ENCODE measurements at regions not wholly inside any gene's neighbourhood (a gene's known extent, or its start where the extent isn't known, plus 50 kb on each side); places are given as distances from the start of the nearest gene placed in this dataset.
A peak's percentile ranks its signal among the peaks of the same experiment; 100 is the strongest.

DNA sequence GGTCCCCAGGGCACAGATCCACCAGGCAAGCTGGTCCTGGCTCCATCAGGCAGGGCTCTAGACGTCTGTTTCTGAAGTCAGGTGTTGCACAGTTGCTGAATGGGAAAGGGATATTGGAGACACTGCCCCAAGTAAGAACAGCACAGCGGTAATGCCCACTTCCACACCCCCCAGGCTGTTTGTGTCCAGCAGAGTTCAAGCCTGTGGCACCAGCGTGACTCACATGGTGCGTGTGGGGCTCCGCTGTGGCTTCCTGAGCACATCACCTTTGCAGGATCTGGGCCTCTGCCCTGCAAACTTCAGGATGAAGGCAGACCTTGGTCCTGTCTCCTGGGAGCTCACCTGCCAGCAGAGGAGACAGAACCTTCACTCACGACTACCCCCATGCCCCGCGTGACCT is 203.3 kb downstream of the TFCP2L1 start:
- intact Hi-C loops (cut with DNase I), result no loop called here
- no peak for DNase-seq

DNA sequence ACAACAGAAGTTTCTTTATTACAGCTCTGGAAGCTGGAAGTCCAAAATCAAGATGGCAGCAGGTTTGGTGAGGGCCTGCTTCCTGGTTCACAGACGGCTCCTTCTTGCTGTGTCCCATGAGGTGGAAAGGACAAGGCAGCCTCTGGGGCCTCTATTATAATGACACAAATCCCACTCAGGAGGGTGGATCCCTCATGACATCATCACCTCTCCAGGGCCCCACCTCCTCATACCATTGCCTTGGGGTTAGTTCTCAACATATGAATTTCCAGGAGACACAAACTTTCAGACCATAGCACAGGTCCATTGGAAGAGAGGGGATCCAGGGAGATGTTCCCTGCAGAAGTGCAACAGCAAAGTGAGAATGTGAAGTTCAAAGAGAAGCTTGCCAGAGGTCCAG is 202.8 kb downstream of the TFCP2L1 start:
- no peak for ATAC-seq
- no peak for DNase-seq
- intact Hi-C loops (cut with DNase I), result no loop called here

More for the DNA sequence above, 203.3 kb downstream of the TFCP2L1 start:
- no peak for ATAC-seq

DNA sequence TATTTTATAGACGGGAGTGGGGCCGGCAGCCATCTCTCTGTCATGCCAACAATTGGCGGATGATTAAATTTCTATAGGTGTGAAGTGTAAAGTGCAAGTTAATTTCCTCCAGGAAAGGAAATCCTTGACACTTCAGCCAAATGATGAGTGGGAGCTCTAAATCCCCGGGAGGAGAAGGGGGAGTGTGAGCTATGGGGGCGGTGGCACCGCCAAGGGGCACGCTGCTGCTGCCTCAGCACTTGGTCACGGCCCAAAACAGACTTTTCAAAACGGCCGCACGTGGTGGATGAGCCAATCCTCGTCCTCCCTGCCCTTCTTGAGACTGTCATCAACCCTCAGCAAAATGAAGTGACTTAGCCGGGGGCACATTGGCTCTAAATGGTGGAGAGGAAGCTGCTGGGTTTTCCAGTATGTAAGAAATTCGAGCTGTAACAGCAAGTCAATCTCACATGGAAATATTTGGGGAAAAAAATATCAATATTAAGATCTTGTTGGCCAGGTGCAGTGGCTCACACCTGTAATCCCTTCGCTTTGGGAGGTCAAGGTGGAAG is 200.8 kb downstream of the TFCP2L1 start:
- no peak for DNase-seq
- intact Hi-C loops (cut with DNase I), result no loop called here
- no peak for ATAC-seq

DNA sequence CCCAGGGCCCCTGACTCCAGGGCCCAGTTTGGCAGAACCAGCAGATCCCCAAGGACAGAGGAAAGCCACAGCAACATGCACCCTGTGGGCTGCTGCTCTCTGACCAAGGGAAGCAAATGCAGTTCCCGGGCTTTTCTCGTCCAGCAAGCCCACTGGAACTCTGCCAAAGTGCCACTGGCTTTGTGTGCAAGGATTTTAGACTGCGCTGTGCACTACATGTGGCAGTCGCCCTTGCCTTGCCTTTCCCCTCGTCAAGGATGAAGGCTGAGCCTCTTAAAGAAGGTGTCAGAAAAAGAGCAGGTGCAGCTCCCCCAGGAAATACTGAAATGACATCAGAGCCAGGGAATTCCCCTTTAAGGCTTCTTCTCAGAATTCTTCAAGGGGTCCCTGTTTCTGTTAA is 199.2 kb downstream of the TFCP2L1 start:
- intact Hi-C loops (cut with DNase I), result no loop called here
- DNase-seq, result no peak
- no peak for ATAC-seq

DNA sequence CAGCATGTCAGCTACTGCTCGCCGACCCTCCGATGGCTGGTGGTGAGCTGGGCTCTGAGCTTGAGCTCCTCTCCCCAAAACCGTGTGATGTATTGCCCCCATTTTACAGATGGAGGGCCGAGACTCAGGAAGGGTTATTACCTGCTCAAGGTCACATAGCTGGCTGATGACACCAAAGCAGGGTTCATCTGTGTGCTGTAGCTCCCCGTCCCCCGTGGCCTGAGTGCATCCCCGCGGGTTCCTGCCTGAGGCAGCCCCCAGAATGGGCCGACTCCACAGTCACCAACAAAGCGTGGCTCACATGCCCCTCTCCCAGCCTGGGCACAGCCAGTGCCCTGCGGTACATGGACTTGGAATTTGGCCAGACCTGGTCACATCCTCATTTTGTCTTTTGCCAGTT is 198.6 kb downstream of the TFCP2L1 start:
- ATAC-seq, result no peak
- intact Hi-C loops (cut with DNase I), result no loop called here
- DNase-seq, result no peak

DNA sequence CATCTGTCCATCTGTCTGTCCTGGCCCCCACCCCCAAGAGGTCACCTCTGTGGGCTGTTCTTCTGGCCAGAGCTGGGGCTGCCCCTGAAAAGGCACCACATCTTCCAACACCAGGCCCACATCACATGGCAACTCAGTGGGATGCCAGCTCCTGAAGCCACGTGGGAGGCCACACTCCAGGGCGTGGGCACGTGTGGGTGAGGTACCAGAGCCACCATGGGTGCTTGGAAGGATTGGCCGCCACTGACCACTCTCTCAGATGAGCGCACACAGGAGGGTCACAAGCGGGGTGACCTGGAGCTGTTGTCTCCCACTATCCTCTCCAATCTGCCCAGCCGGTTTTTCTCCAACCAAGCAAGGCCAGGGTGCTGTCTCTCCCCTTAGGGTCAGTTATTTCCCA is 197.9 kb downstream of the TFCP2L1 start:
- ATAC-seq (no peak), DNase-seq (no peak)
- intact Hi-C loops (cut with DNase I), result no loop called here

DNA sequence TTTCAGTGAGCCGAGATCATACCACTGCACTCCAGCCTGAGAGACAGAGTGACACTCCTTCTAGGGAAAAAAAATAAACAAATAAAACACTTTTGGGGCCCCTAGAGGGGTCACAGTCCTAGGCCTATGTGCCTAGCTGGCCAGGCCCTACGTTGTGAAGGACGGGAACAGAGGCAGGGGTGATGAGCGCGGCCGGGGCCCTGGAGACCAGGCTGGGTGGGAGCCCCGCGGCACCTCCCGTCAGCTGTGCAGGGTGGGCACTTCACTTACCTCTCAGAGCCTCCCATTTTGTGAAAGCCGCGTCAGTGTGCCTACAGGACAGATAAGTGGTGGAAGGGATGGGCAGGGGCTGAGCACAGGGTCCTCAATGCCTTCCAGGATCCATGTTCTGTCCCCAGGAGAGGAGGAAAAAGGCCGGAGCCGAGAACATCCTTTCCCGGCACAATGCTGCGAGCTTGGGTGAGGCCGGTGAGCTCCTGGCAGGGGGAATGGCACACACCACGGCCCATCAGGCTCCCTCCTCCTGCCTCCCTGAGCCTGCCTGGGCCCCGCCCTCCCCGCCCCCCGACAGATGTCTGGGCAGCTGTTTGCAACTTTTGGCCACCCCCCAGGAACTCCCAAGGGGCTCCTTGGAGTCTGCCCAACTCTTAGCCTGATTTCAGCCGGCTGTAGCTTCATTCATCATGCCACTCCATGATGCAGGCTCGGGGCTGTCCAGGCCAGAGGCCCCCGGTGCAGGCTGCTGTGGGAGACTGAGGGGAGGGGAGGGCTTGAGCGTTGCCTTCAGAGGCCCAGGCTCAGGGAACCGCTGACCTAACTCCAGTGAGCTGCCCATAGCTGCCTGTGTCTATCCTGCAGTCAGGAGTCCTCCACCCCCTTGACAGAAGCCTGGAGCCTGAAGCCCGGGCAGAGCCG is 196.5 kb downstream of the TFCP2L1 start:
- intact Hi-C loops (cut with DNase I), result no loop called here
- DNase-seq (peak; percentile 35), ATAC-seq (peak; percentile 74 to 76)

DNA sequence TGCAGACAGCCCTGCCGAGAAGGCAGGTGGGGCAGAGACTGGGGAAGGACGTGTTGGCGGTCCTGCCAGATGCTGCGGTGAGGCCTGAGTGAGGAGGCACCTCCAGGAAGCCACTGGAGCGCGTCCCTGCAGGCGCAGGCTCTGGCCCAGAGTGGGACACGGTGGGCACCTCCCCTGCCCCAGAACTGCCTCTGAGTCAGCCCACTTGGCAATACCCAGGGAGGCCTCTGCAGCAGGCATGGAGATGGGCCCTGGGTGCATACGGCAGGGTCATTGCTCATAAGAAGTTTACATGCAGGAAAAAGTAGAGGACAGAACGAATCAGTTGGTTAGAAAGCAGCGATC is 195.9 kb downstream of the TFCP2L1 start:
- intact Hi-C loops (cut with DNase I), result no loop called here
- no peak for DNase-seq
- peak in 1 of 2 donors; percentile 10 for ATAC-seq

DNA sequence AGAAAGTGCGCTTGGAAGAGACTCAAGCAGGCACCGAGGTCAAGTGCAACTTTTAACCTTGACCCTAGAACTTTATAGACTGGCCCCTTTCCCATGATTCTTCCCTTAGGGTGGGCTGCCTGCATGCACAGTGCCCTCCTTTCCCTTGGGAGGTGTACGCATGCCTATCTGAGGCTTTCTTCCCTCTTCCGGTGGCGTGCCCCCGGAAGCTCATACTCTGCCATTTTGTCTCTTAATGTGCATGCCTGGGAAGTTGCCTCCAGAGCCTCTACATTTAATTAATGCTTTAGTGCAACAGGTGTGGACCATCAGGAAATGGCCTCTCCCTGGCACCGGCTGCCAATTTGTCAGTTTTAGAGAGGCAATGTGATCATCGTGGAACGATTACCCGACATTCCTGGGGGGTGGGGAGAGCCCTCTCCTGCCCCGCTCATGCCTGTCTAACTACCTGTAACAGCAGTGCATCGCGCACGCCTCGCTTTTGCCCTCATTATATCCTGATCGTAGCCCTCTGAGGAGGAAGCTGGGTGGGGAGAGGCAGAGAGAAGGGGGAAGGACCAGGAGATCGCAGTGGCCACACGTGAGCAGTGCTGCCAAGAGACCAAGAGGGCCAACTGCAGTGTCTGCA is 194.8 kb downstream of the TFCP2L1 start:
- ATAC-seq (no peak), DNase-seq (no peak)
- intact Hi-C loops (cut with DNase I), result loop anchor here (10.0 kb wide), 2 partner anchors 205 to 265 kb away; no protein-coding TSS in a partner anchor

DNA sequence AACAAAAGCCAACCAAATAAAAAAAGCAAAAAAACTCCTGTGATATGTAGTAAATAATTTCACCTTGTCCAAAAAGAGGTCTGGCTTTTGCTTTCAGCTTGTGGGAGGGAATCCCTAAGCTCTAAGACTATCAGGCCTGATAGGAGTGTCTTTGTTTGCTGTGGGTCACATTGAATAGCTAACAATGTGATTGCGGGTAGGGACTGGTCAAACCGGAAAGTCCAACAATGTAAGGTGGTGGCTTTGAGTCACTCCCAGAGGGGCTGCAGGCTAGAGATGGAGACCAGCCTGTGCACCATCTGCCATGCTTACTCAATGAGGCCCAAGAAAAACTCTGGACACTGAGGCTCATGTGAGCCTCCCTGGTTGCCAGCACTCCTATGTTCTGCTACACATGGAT is 192.9 kb downstream of the TFCP2L1 start:
- ATAC-seq (no peak), DNase-seq (no peak)
- intact Hi-C loops (cut with DNase I), result loop anchor here (10.0 kb wide), 2 partner anchors 203 to 263 kb away; no protein-coding TSS in a partner anchor

DNA sequence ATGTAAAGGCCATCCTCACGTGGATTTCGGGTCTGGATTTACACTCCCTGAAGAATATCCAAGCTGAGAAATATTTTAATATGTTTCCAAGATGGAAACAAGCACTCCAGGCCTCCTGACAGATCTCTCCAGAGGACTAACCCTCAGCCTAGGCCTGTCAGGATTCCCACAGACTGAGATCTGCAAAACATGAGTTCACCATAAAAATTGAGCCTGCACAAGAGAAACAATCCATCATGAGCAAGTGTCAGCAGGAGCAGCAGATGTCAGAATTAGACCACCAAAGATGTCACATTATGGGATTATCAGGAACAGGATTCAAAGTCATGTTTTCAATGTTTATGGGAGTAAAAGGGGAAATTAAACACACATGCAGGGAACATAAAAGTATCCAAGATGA is 191.3 kb downstream of the TFCP2L1 start:
- DNase-seq, result no peak
- intact Hi-C loops (cut with DNase I), result loop anchor here (2.0 to 10.0 kb wide), 3 partner anchors 201 to 263 kb away; no protein-coding TSS in a partner anchor

DNA sequence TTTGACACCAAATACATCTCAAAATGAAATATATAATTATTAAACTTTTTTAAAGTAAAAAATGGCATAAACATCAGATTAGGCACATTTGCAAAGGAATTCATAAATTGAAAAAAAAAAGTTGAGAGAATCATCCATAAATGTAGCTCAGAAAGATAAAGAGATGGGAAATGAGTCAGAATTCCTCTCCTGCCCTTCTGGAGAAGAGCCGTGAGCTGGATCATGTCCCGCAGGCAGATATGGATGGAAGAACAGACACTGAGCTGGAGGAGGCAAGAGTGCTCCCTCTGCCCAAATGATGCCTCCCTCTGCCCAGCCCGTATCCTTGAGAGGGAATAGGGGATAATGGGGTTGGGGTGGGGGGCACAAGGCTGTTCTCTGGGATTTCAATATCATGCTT is 190.9 kb downstream of the TFCP2L1 start:
- peak in 1 of 2 donors; percentile 75 for ATAC-seq
- no peak for DNase-seq
- intact Hi-C loops (cut with DNase I), result loop anchor here (2.0 to 10.0 kb wide), 3 partner anchors 201 to 263 kb away; no protein-coding TSS in a partner anchor

More for the DNA sequence above, 191.3 kb downstream of the TFCP2L1 start:
- no peak for ATAC-seq

DNA sequence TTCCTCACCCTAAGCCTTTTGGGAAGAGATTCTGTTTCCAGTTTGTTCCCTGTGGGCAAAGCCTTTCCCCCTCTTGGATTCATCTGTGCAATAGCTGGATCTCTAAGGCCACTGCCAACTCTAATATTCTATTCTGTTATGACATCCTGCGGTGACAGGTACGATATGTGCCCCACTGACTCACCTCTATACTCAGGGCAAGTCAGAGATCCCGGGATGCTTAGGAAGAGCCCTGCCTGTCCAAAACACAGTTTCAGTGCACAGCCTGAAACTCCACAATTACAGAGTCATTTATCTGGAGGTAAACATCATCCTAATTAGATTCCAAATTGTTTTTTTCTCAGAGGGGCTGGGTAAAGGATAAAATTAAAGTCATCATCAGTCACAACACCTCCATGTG is 190.2 kb downstream of the TFCP2L1 start:
- intact Hi-C loops (cut with DNase I), result loop anchor here (2.0 to 10.0 kb wide), 3 partner anchors 200 to 262 kb away; no protein-coding TSS in a partner anchor
- DNase-seq (no peak), ATAC-seq (no peak)

DNA sequence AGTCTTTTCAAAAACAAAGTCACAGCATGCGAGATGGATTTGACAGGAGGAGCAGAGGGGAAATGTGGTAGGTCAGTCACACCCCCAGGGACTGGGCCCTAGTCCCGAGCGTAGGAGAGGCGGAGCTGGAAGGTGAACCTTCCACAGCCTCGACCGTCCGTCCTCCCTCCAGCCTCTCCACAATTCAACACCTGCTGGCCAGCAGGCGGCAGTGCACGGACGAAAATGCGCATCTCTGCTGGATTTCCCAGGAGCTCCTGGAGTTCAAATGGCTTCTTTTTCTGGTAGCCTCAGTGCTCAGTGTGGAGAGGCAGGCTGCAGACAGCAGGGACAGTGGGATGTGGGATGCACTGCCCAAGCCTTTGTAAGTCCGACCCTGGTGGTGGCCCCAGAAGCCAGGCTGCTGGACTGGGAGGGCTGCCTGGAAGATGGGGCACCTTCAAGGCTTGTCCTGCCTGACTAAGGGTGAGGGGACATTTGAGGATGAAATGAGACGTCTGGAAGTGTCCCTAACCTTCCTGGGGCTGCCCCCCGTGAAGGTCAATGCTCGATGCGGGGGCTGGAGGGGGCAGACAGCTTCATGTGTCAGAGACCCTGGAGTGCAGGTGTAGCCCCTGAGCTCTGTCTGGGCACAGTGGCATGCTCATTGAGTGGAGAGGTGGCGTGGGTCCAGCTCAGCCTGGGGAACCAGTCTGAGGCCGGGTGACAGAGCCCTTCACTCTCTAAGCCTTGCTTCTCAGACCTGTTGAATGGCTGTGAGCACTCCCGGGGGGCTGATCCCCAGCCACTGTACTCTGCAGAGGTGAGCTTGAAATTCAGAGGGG is 189.5 kb downstream of the TFCP2L1 start:
- intact Hi-C loops (cut with DNase I), result loop anchor here (2.0 to 10.0 kb wide), 3 partner anchors 199 to 261 kb away; no protein-coding TSS in a partner anchor
- ATAC-seq, result peak; percentile 31 to 67

DNA sequence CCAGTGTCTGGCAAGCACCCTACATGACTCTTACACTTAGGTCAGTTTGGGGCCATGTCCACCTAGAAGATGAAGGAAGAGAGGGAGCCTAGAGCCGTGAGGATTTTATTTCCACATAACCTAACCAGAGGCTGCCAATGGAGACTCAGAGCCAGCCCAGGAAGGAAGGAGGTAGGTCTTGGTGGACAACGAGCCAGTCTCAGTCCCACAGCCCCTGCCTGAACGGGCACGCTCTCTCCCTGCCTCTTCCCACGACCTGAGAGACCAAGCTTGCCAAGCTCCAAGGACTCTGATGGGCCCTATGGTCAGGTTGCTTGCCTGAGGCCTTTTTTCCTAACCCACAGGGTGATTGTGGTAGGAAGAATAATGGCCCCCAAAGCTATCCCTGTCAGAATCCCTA is 188.4 kb downstream of the TFCP2L1 start:
- intact Hi-C loops (cut with DNase I), result loop anchor here (10.0 kb wide), 2 partner anchors 198 to 258 kb away; no protein-coding TSS in a partner anchor
- ATAC-seq (no peak), DNase-seq (no peak)

More for the DNA sequence above, 189.5 kb downstream of the TFCP2L1 start:
- peak; percentile 71 for DNase-seq

DNA sequence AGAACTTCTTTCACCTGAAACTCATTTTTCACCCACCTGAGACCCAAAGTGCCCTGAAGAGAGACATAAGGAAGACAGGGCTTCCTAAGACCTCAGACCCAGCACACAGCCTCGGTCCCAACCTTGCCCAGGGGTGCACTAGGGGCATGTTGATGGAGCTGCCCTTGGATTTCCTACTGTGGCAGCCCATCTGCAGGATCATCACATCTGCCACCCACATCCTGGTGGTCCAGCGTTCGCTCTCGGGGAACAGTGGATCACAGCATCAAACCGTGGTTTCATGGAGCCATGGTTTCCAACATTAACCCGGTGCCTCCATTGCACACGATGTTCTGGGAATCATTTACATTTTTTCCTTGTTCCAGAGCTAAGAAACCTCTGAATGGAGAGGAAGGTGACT is 186.4 kb downstream of the TFCP2L1 start:
- ATAC-seq (no peak), DNase-seq (no peak)
- intact Hi-C loops (cut with DNase I), result loop anchor here (10.0 kb wide), 2 partner anchors 196 to 256 kb away; no protein-coding TSS in a partner anchor

DNA sequence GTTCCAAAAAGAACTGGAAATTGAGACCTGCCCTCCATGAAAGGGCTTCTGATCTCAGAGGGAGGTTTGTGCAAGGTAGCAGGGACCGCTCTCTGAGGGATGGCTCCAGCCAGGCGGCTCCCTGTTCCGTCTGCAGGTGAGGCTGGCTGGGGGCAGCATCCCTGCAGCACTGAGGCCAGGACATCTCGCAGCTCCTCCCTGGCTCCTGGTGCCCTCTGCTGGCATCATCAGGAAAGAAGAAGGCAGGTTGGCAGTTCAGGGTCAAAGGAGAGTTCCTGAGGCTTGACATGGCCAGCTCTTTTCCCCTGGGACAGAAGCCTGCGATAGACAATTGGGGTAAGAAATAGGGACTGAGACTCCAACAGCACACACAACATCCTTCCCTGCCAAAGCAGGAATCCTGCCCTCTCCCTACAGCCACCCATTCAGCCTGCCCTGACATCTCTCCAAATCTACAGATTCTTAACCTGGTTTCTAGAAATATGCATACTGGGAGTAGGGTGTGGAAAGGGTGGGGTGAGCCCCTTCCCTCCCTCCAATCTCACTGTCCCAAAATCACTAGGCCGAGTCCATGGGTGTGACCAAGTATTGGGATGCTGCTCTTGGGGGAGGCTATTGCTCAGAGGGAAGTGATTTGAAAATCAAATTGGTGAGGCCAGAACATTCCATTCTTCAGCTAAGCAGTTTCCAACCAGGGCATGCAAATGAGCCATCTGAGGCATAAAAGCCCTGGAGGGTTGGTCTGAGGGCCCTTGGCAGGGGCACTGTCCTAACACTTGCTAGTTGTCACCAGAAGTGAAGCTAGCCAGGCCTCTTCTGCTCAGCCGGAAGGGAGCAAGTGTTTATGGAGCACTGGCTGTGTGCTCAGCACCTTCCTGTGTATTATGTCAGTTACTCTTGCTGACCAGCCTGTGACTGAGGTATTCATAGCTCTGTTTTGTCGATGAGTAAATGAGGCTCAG is 185.4 kb downstream of the TFCP2L1 start:
- DNase-seq (no peak), ATAC-seq (peak; percentile 76 to 91)
- intact Hi-C loops (cut with DNase I), result loop anchor here (10.0 kb wide), 2 partner anchors 195 to 255 kb away; no protein-coding TSS in a partner anchor

Measured in left cardiac atrium (tissue), 4 donors.